ENCODE measurements at regions not wholly inside any gene's neighbourhood (a gene's known extent, or its start where the extent isn't known, plus 50 kb on each side); places are given as distances from the start of the nearest gene placed in this dataset.
A peak's percentile ranks its signal among the peaks of the same experiment; 100 is the strongest.
"Not testable (repeated sequence)": the region's sequence is repeated elsewhere in the genome, so short reads cannot be mapped to it uniquely, and the experiment has no call there.

- H3K4me1 ChIP-seq (ENCODE audit: low read length), result not testable (repeated sequence)
- peak; percentile 51 for TF ChIP-seq CTCF (IDR thresholded peaks at IDR 0.05; ENCODE audit: low read depth, low read length)
These were observed 248.0 kb downstream of the ZNF92 start for GRCh38 chr7:65621580-65622201.

GRCh38 chr7:65631236-65631635 lies 241.6 kb upstream of the VKORC1L1 start:
- not testable (repeated sequence) for H3K4me1 ChIP-seq (ENCODE audit: low read length); H3K36me3 ChIP-seq (replicated peaks; ENCODE audit: low read depth, low read length); H3K9me3 ChIP-seq (ENCODE audit: insufficient read depth, low read length); H3K4me3 ChIP-seq (ENCODE audit: low read length); H4K20me1 ChIP-seq (ENCODE audit: insufficient read depth, low read length); H3K9ac ChIP-seq (ENCODE audit: low read length); H3K79me2 ChIP-seq (ENCODE audit: low read length); H3K27ac ChIP-seq (ENCODE audit: low read length); H3K4me2 ChIP-seq (ENCODE audit: low read length); H2AFZ ChIP-seq (ENCODE audit: low read depth, low read length)
- H3K27me3 ChIP-seq (ENCODE audit: low read depth, low read length), result peaks cover 14% of the 10 kb centered on the region

More at GRCh38 chr7:65621580-65622201, 248.0 kb downstream of the ZNF92 start:
- not testable (repeated sequence) for H3K9me3 ChIP-seq (ENCODE audit: insufficient read depth, low read length); H3K9ac ChIP-seq (ENCODE audit: low read length); H3K4me2 ChIP-seq (ENCODE audit: low read length); H4K20me1 ChIP-seq (ENCODE audit: insufficient read depth, low read length); H3K79me2 ChIP-seq (ENCODE audit: low read length); H2AFZ ChIP-seq (ENCODE audit: low read depth, low read length); H3K4me3 ChIP-seq (ENCODE audit: low read length); H3K36me3 ChIP-seq (replicated peaks; ENCODE audit: low read depth, low read length); H3K27ac ChIP-seq (ENCODE audit: low read length)
- peaks cover 14% of the 10 kb centered on the region; the same call in 1 of the 2 replicates for H3K27me3 ChIP-seq (ENCODE audit: low read depth, low read length)

GRCh38 chr7:65633587-65634404 lies 239.1 kb upstream of the VKORC1L1 start:
- H3K9ac ChIP-seq (ENCODE audit: low read length); H3K79me2 ChIP-seq (ENCODE audit: low read length); H3K4me3 ChIP-seq (ENCODE audit: low read length); H3K27me3 ChIP-seq (ENCODE audit: low read depth, low read length); H4K20me1 ChIP-seq (ENCODE audit: insufficient read depth, low read length); H3K27ac ChIP-seq (ENCODE audit: low read length); H3K36me3 ChIP-seq (replicated peaks; ENCODE audit: low read depth, low read length); H3K9me3 ChIP-seq (ENCODE audit: insufficient read depth, low read length); H2AFZ ChIP-seq (ENCODE audit: low read depth, low read length); H3K4me1 ChIP-seq (ENCODE audit: low read length); H3K4me2 ChIP-seq (ENCODE audit: low read length): not testable (repeated sequence)

- H3K27ac ChIP-seq (ENCODE audit: low read length); H3K79me2 ChIP-seq (ENCODE audit: low read length); H2AFZ ChIP-seq (ENCODE audit: low read depth, low read length); H3K36me3 ChIP-seq (replicated peaks; ENCODE audit: low read depth, low read length); H4K20me1 ChIP-seq (ENCODE audit: insufficient read depth, low read length); H3K4me2 ChIP-seq (ENCODE audit: low read length); H3K9me3 ChIP-seq (ENCODE audit: insufficient read depth, low read length); H3K4me1 ChIP-seq (ENCODE audit: low read length); H3K4me3 ChIP-seq (ENCODE audit: low read length); H3K27me3 ChIP-seq (ENCODE audit: low read depth, low read length); H3K9ac ChIP-seq (ENCODE audit: low read length): not testable (repeated sequence)
These were observed 234.0 kb upstream of the VKORC1L1 start for GRCh38 chr7:65638918-65639317.

- not testable (repeated sequence) for H3K4me1 ChIP-seq (ENCODE audit: low read length); H3K9ac ChIP-seq (ENCODE audit: low read length); H3K27ac ChIP-seq (ENCODE audit: low read length); H3K9me3 ChIP-seq (ENCODE audit: insufficient read depth, low read length); H4K20me1 ChIP-seq (ENCODE audit: insufficient read depth, low read length); H3K4me2 ChIP-seq (ENCODE audit: low read length); H2AFZ ChIP-seq (ENCODE audit: low read depth, low read length); H3K4me3 ChIP-seq (ENCODE audit: low read length); H3K79me2 ChIP-seq (ENCODE audit: low read length); H3K36me3 ChIP-seq (replicated peaks; ENCODE audit: low read depth, low read length); H3K27me3 ChIP-seq (ENCODE audit: low read depth, low read length)
These were observed 233.2 kb upstream of the VKORC1L1 start for GRCh38 chr7:65639717-65640116.

GRCh38 chr7:65643498-65643897 lies 229.4 kb upstream of the VKORC1L1 start:
- H3K4me3 ChIP-seq (ENCODE audit: low read length); H3K36me3 ChIP-seq (replicated peaks; ENCODE audit: low read depth, low read length); H2AFZ ChIP-seq (ENCODE audit: low read depth, low read length); H3K79me2 ChIP-seq (ENCODE audit: low read length); H3K9me3 ChIP-seq (ENCODE audit: insufficient read depth, low read length); H4K20me1 ChIP-seq (ENCODE audit: insufficient read depth, low read length); H3K4me1 ChIP-seq (ENCODE audit: low read length); H3K9ac ChIP-seq (ENCODE audit: low read length); H3K27ac ChIP-seq (ENCODE audit: low read length); H3K27me3 ChIP-seq (ENCODE audit: low read depth, low read length); H3K4me2 ChIP-seq (ENCODE audit: low read length): not testable (repeated sequence)

- H3K27me3 ChIP-seq (ENCODE audit: low read depth, low read length); H3K4me2 ChIP-seq (ENCODE audit: low read length); H4K20me1 ChIP-seq (ENCODE audit: insufficient read depth, low read length); H2AFZ ChIP-seq (ENCODE audit: low read depth, low read length); H3K79me2 ChIP-seq (ENCODE audit: low read length); H3K4me1 ChIP-seq (ENCODE audit: low read length); H3K9me3 ChIP-seq (ENCODE audit: insufficient read depth, low read length); H3K36me3 ChIP-seq (replicated peaks; ENCODE audit: low read depth, low read length); H3K27ac ChIP-seq (ENCODE audit: low read length); H3K9ac ChIP-seq (ENCODE audit: low read length); H3K4me3 ChIP-seq (ENCODE audit: low read length): not testable (repeated sequence)
These were observed 225.5 kb upstream of the VKORC1L1 start for GRCh38 chr7:65647153-65647964.

GRCh38 chr7:65651174-65651573 lies 221.7 kb upstream of the VKORC1L1 start:
- H3K27me3 ChIP-seq (ENCODE audit: low read depth, low read length); H3K27ac ChIP-seq (ENCODE audit: low read length); H3K9me3 ChIP-seq (ENCODE audit: insufficient read depth, low read length); H3K4me1 ChIP-seq (ENCODE audit: low read length); H3K4me2 ChIP-seq (ENCODE audit: low read length); H3K36me3 ChIP-seq (replicated peaks; ENCODE audit: low read depth, low read length); H3K9ac ChIP-seq (ENCODE audit: low read length); H3K4me3 ChIP-seq (ENCODE audit: low read length); H4K20me1 ChIP-seq (ENCODE audit: insufficient read depth, low read length); H3K79me2 ChIP-seq (ENCODE audit: low read length); H2AFZ ChIP-seq (ENCODE audit: low read depth, low read length): not testable (repeated sequence)

Measured in OCI-LY3 (cell line).